Left ventricle myocardium inferior (tissue), 1 donor: ENCODE measurements at regions not wholly inside any gene's neighbourhood (a gene's known extent, or its start where the extent isn't known, plus 50 kb on each side); places are given as distances from the start of the nearest gene placed in this dataset.
"Not testable (repeated sequence)": the region's sequence is repeated elsewhere in the genome, so short reads cannot be mapped to it uniquely, and the experiment has no call there.

Experiments used
- DNase-seq: peaks from one replicate; pipeline ENCODE4 v3.0.0-alpha.2; 2020
- H3K27ac ChIP-seq: fragments of 200-600 bp; replicated peaks from 2 replicates; pipeline ENCODE4 v1.8.0; 2021
- H3K27me3 ChIP-seq: fragments of 200-600 bp; 2 replicates; pipeline ENCODE4 v1.8.0; 2021; ENCODE audit warnings: low read depth
- H3K36me3 ChIP-seq: fragments of 200-600 bp; 2 replicates; pipeline ENCODE4 v1.8.0; 2021
- H3K4me1 ChIP-seq: fragments of 200-600 bp; 2 replicates; pipeline ENCODE4 v1.8.0; 2021
- H3K4me3 ChIP-seq: fragments of 200-600 bp; 2 replicates; pipeline ENCODE4 v1.8.0; 2021; ENCODE audit warnings: mild to moderate bottlenecking, moderate library complexity
- H3K9me3 ChIP-seq: fragments of 200-600 bp; replicated peaks from 2 replicates; pipeline ENCODE4 v1.8.0; 2021
- intact Hi-C: fragments of 100-400 bp; cut with micrococcal nuclease; formaldehyde crosslinking; loops from one replicate; pipeline ENCODE4 v1.11.0; 2022
- TF ChIP-seq, protein P1 (sequence below): fragments of 200-600 bp; IDR thresholded peaks from 2 replicates; pipeline ENCODE4 v1.8.0; 2021; ENCODE audit warnings: antibody characterized with exemption, mild to moderate bottlenecking, borderline replicate concordance
- donor health status: DM: no; HTN: yes; CAD: no; lungs with severe emphysema.

DNA sequence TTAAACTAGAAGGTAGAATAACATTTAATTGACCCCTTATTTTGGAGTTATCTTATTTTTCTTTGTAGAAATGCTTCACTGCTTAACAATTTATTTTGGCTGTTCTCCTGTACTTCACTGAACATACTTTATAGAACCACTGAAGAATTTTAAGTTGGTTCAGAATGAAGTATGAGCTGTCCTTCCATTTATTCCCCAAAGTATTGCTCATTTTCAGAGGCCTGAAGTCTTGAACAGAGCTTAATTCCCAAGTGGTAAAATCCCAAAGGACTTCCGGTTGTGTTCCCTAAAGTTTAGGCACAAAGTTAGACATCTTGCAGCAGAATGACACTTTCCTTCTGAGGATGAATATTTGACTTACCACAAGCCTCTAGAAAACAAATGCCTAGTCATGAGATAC is 233.3 kb downstream of the TINAG start:
- Histone ChIP-seq H3K4me3 (no peak overlapping the region), H3K36me3 (no peaks in the 10 kb centered on the region), H3K9me3 (no peaks in the 10 kb centered on the region), H3K27me3 (no peaks in the 10 kb centered on the region), H3K27ac (no peak overlapping the region), H3K4me1 (no peaks in the 10 kb centered on the region)
- TF ChIP-seq, protein P1, sequence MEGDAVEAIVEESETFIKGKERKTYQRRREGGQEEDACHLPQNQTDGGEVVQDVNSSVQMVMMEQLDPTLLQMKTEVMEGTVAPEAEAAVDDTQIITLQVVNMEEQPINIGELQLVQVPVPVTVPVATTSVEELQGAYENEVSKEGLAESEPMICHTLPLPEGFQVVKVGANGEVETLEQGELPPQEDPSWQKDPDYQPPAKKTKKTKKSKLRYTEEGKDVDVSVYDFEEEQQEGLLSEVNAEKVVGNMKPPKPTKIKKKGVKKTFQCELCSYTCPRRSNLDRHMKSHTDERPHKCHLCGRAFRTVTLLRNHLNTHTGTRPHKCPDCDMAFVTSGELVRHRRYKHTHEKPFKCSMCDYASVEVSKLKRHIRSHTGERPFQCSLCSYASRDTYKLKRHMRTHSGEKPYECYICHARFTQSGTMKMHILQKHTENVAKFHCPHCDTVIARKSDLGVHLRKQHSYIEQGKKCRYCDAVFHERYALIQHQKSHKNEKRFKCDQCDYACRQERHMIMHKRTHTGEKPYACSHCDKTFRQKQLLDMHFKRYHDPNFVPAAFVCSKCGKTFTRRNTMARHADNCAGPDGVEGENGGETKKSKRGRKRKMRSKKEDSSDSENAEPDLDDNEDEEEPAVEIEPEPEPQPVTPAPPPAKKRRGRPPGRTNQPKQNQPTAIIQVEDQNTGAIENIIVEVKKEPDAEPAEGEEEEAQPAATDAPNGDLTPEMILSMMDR = no peak
- no peak for DNase-seq
- intact Hi-C loops = no loop called here

DNA sequence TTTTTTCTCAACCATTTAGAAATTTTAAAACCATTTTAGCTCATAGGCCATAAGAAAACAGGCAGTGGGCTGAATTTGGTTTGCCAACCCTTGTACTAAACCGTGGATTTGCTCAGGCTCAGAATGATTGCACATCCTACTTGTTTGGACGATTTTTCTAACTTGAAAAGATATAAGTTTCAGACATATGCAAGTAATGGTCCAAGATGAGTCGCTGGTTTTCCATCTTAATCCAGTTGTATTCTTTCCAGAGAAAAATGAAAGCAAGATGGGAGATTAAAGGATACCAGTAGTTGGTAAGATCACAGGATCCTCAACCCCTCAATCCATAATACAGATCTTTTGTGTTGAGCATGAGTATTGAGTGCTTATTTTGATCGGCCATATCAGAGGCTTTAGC is 250.9 kb downstream of the TINAG start:
- no peak overlapping the region for H3K4me3 ChIP-seq
- no peaks in the 10 kb centered on the region for H3K36me3 ChIP-seq
- H3K4me1 ChIP-seq = no peaks in the 10 kb centered on the region
- H3K27ac ChIP-seq = no peak overlapping the region
- H3K9me3 ChIP-seq = peaks cover 50% of the 10 kb centered on the region
- no peaks in the 10 kb centered on the region for H3K27me3 ChIP-seq
- intact Hi-C loops = no loop called here
- TF ChIP-seq, protein P1 = no peak
- no peak for DNase-seq

DNA sequence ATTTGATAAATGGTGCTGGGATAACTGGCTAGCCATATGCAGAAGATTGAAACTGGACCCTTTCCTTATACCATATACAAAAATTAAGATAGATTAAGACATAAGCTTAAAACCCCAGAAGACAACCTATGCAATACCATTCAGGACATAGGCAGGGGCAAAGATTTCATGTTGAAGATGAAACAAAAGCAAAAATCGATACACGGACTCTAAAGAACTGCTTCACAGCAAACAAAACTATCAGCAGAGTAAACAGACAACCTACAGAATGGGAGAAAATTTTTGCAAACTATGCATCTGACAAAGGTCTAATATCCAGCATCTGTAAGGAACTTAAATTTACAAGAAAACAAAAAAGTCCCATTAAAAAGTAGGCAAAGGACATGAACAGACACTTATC is 255.9 kb downstream of the TINAG start:
- intact Hi-C loops, H3K27ac ChIP-seq, H3K36me3 ChIP-seq, H3K4me3 ChIP-seq, DNase-seq, H3K4me1 ChIP-seq, H3K27me3 ChIP-seq: not testable (repeated sequence)
- H3K9me3 ChIP-seq = peaks cover 32% of the 10 kb centered on the region

DNA sequence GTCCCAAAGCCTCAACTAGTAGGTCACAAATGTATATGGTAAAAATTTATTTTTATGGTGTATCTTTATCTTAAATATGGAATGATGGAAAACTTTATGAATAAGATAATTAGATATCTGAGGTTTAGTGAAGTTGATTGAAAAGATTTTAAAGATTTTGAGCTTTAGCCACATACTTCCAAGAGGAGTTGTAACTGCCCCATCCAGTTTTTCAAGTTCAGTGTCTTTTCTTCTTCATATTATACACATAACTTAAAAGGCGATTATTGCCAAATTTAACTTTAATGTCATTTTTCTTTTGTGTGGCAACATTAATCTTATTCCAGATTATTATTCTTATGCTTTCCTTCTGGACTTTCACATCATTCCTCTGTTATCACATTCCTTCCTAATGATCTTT is 266.4 kb downstream of the TINAG start:
- no peaks in the 10 kb centered on the region for H3K36me3 ChIP-seq
- intact Hi-C loops = no loop called here
- H3K27me3 ChIP-seq = no peaks in the 10 kb centered on the region
- H3K27ac ChIP-seq = no peak overlapping the region
- no peak overlapping the region for H3K4me3 ChIP-seq
- H3K4me1 ChIP-seq = no peaks in the 10 kb centered on the region
- no peak for DNase-seq
- peaks cover 17% of the 10 kb centered on the region for H3K9me3 ChIP-seq
- TF ChIP-seq, protein P1 = no peak

DNA sequence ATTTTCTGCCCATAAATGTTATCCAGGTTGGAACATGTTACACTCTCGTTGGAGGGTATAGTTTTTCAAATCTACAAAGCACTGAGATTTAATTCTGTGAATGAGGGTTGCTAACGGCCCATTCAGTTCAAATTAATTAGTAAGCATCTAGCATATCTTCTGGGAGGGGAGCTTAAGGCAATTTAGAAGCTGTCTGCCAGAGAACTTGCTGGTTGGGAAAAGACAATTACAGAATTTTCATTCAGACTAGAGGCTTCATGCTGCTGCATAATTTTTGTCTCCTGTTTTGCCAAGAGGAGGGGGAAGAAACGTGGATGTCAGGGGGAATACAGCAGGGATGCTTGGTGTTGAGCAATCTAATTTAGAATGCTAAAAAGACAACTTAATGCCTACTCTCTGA is 268.3 kb upstream of the FAM83B start:
- H3K4me3 ChIP-seq = no peak overlapping the region
- intact Hi-C loops = no loop called here

DNA sequence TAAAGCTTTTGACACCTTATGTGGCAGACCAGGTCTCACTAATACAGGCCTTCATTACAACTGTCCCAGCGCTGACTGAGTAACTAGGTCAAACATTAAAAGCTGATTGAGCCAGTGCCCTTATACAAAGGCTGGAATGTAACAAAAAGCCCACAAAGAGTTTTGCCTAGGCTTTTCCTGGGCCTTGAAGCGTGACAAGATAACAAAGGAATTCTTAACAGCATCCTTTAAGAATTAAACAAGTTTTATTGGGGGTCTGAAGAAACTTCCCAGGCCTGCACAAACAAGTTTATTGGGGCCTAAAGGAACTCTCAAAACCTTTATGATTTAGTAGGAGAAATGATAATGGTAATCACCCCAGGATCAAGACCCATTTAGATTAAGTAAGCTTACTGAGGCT is 267.6 kb upstream of the FAM83B start:
- Histone ChIP-seq H3K36me3 (no peaks in the 10 kb centered on the region), H3K27ac (no peak overlapping the region), H3K9me3 (no peaks in the 10 kb centered on the region), H3K27me3 (no peaks in the 10 kb centered on the region), H3K4me1 (no peaks in the 10 kb centered on the region), H3K4me3 (no peak overlapping the region)
- TF ChIP-seq, protein P1 = no peak
- no peak for DNase-seq
- intact Hi-C loops = no loop called here

More for the DNA sequence above, 268.3 kb upstream of the FAM83B start:
- TF ChIP-seq, protein P1 = no peak
- H3K27me3 ChIP-seq = no peaks in the 10 kb centered on the region
- H3K27ac ChIP-seq = no peak overlapping the region
- H3K4me1 ChIP-seq = no peaks in the 10 kb centered on the region
- H3K9me3 ChIP-seq = peaks cover 6% of the 10 kb centered on the region
- no peak for DNase-seq
- H3K36me3 ChIP-seq = no peaks in the 10 kb centered on the region
